Endothelial cell of umbilical vein (primary cell): ENCODE measurements at regions not wholly inside any gene's neighbourhood (a gene's known extent, or its start where the extent isn't known, plus 50 kb on each side); places are given as distances from the start of the nearest gene placed in this dataset.
A peak's percentile ranks its signal among the peaks of the same experiment; 100 is the strongest.

Experiments
- BruUV-seq: library from RNA; stranded (reverse); fragments of 400-500 nt; replicated peaks from 2 replicates; lab custom pipeline; 2021; lab: Mats Ljungman, UMichigan
- CTCF ChIA-PET: fragments of 300-600, 350-600 bp; sonication (Branson Sonifier 250); formaldehyde crosslinking; loops from one replicate; lab custom pipeline; 2021; ENCODE audit warnings: antibody characterized with exemption, inconsistent platforms; lab: Charles Lee
- POLR2A ChIA-PET: fragments of 300-600, 350-600 bp; sonication (Branson Sonifier 250); formaldehyde crosslinking; loops from one replicate; lab custom pipeline; 2021; ENCODE audit warnings: antibody characterized with exemption, inconsistent platforms; lab: Charles Lee
- DNase-seq: peaks from one replicate; pipeline ENCODE4 v3.0.0-alpha.2; 2011; ENCODE audit warnings: low read depth, low spot score
- FAIRE-seq: peaks from 2 replicates; lab custom pipeline; 2011; peaks lifted over from hg19 to GRCh38; lab: Jason Lieb, UNC
- H2AFZ ChIP-seq: 2 replicates; pipeline ENCODE4 v1.6.0; 2012; ENCODE audit warnings: low read depth, low read length, control low read depth, inconsistent platforms
- H3K27ac ChIP-seq: 2 replicates; pipeline ENCODE4 v1.5.1; 2011; ENCODE audit warnings: low read depth, mild to moderate bottlenecking, control low read depth, low read length, moderate library complexity; ENCODE audit not compliant: insufficient read depth
- H3K27me3 ChIP-seq, 2 experiments: 2 replicates each; pipeline versions ENCODE4 v1.6.0 to v1.6.1; 2011; ENCODE audit warnings: low read length in 2 of 2, mixed read lengths in 1 of 2; ENCODE audit not compliant: control insufficient read depth in 2 of 2, insufficient read depth in 2 of 2
- H3K36me3 ChIP-seq, 2 experiments: 2 replicates in 1 of 2; 3 replicates in 1 of 2; pipeline ENCODE4 v1.5.1; 2011; ENCODE audit warnings: low read length in 2 of 2, mild to moderate bottlenecking in 1 of 2, moderate library complexity in 1 of 2; ENCODE audit not compliant: control insufficient read depth in 2 of 2, insufficient read depth in 2 of 2; ENCODE audit errors: extremely low read depth in 1 of 2
- H3K4me1 ChIP-seq: 3 replicates; pipeline ENCODE4 v1.5.1; 2011; ENCODE audit warnings: mild to moderate bottlenecking, low read length; ENCODE audit not compliant: control insufficient read depth, insufficient read depth; ENCODE audit errors: extremely low read depth
- H3K4me2 ChIP-seq: 2 replicates; pipeline ENCODE4 v1.6.1; 2011; ENCODE audit warnings: low read length, control low read depth, mixed read lengths; ENCODE audit not compliant: insufficient read depth
- H3K4me3 ChIP-seq, 3 experiments: fragments of 200-600 bp in 1 of 3; sonication (generic), shearing (Covaris generic) in 1 of 3; replicated peaks in 1 of 3; 2 replicates each; pipeline ENCODE4 v1.5.1; 2011 to 2016; ENCODE audit warnings: control low read depth in 3 of 3, low read length in 3 of 3, mild to moderate bottlenecking in 2 of 3, inconsistent platforms in 1 of 3, low read depth in 1 of 3, moderate library complexity in 1 of 3; ENCODE audit not compliant: insufficient read depth in 1 of 3
- H3K79me2 ChIP-seq: 2 replicates; pipeline ENCODE4 v1.6.0; 2012; ENCODE audit warnings: low read length, inconsistent platforms; ENCODE audit not compliant: control insufficient read depth, insufficient read depth
- H3K9ac ChIP-seq: replicated peaks from 2 replicates; pipeline ENCODE3; 2011; ENCODE audit warnings: low read length, control low read depth; ENCODE audit not compliant: insufficient read depth; ENCODE audit errors: extremely low read depth
- H3K9me1 ChIP-seq: replicated peaks from 3 replicates; pipeline ENCODE4 v1.6.0; 2011; ENCODE audit warnings: mild to moderate bottlenecking, low read length; ENCODE audit not compliant: control insufficient read depth, insufficient read depth; ENCODE audit errors: extremely low read depth
- H3K9me3 ChIP-seq: replicated peaks from 2 replicates; pipeline ENCODE4 v1.5.1; 2012; ENCODE audit warnings: low read length, inconsistent platforms; ENCODE audit not compliant: control insufficient read depth, insufficient read depth
- H4K20me1 ChIP-seq: replicated peaks from 2 replicates; pipeline ENCODE3; 2011; ENCODE audit warnings: mild to moderate bottlenecking, low read length; ENCODE audit not compliant: control insufficient read depth, insufficient read depth; ENCODE audit errors: extremely low read depth
- CTCF ChIP-seq, 2 donors: IDR thresholded peaks; 1 replicate in 1 of 2; 2 replicates in 1 of 2; pipeline ENCODE4 v1.5.1; 2011; ENCODE audit warnings: low read length in 2 of 2, mild to moderate bottlenecking in 2 of 2, moderate library complexity in 2 of 2, control low read depth in 1 of 2, inconsistent platforms in 1 of 2, low read depth in 1 of 2; ENCODE audit not compliant: insufficient read depth in 1 of 2; ENCODE audit errors: extremely low read depth in 1 of 2
- EZH2 ChIP-seq: IDR thresholded peaks from 2 replicates; pipeline ENCODE4 v1.6.1; 2012; ENCODE audit warnings: borderline replicate concordance, low read depth, mild to moderate bottlenecking, moderate library complexity, low read length, inconsistent platforms; ENCODE audit not compliant: severe bottlenecking
- FOS ChIP-seq: IDR thresholded peaks from 2 replicates; pipeline ENCODE4 v1.6.1; 2011; ENCODE audit warnings: mild to moderate bottlenecking, low read length, moderate library complexity, borderline replicate concordance; ENCODE audit not compliant: insufficient read depth
- GATA2 ChIP-seq: IDR thresholded peaks from 2 replicates; pipeline ENCODE4 v1.7.0; 2011; ENCODE audit warnings: low read depth, mild to moderate bottlenecking, moderate library complexity, mixed read lengths, low read length; ENCODE audit not compliant: insufficient read length, insufficient read depth
- JUN ChIP-seq: IDR thresholded peaks from 2 replicates; pipeline ENCODE4 v1.6.1; 2011; ENCODE audit warnings: borderline replicate concordance, low read depth; ENCODE audit not compliant: insufficient read length, insufficient read depth
- MAX ChIP-seq: IDR thresholded peaks from 2 replicates; pipeline ENCODE4 v1.6.1; 2011; ENCODE audit not compliant: insufficient read depth, insufficient read length
- MYC ChIP-seq: IDR thresholded peaks from one replicate; pipeline ENCODE4 v1.6.1; 2011; ENCODE audit warnings: mild to moderate bottlenecking, low read depth, low read length
- POLR2A ChIP-seq: IDR thresholded peaks from 2 replicates; pipeline ENCODE4 v1.6.1; 2012; ENCODE audit warnings: low read depth, mild to moderate bottlenecking, control low read depth, low read length
- POLR2AphosphoS5 ChIP-seq: IDR thresholded peaks from 2 replicates; pipeline ENCODE4 v1.6.1; 2012; ENCODE audit warnings: low read depth, mild to moderate bottlenecking, control low read depth, low read length, moderate library complexity; ENCODE audit not compliant: insufficient read depth
- dilution Hi-C: fragments of 300-500 bp; cut with MboI; formaldehyde crosslinking; loops from one replicate; pipeline ENCODE4 v1.15.0; 2019; ENCODE audit warnings: low sequenced_read_pairs; ENCODE audit not compliant: extremely low pct_ligation_motif_present
- intact Hi-C: fragments of 100-400 bp; cut with micrococcal nuclease; formaldehyde crosslinking; loops from one replicate; pipeline ENCODE4 v1.10.0; 2022

GRCh38 chr1:68600049-68600661, 103.3 kb upstream of the DEPDC1 start:
- no TSS peak for BruUV-seq
- TF ChIP-seq JUN (no peak), CTCF (IDR thresholded peaks at IDR 0.05; ENCODE audit: extremely low read depth in 1 of 2, insufficient read depth in 1 of 2, low read depth in 1 of 2, low read length in 2 of 2) (peak; percentile 50), MAX (no peak)
- no peaks in the 10 kb centered on the region for H4K20me1 ChIP-seq
- H3K27ac ChIP-seq: no peak overlapping the region
- no peaks in the 10 kb centered on the region for H3K79me2 ChIP-seq
- H3K4me2 ChIP-seq: peak overlapping the region; percentile 47
- H3K9me3 ChIP-seq: no peaks in the 10 kb centered on the region
- no peaks in the 10 kb centered on the region for H3K4me1 ChIP-seq
- ChIA-PET CTCF (interaction anchor here (0.6 to 2.6 kb wide), 22 partner anchors 9 to 1908 kb away, joined by 3 to 67 read pairs (median 3); partner anchors contain the start of gene DEPDC1), POLR2A (no interaction called here)
- intact Hi-C loops (loop anchor here (1.0 kb wide), 1 partner anchor 1137 kb away; no protein-coding TSS in a partner anchor), dilution Hi-C loops (no loop called here)
- H3K27me3 ChIP-seq: peaks cover 0 to 3% of the 10 kb centered on the region in 2 experiments
- H2AFZ ChIP-seq: no peak overlapping the region
- no peak overlapping the region for H3K4me3 ChIP-seq
- DNase-seq (peak; percentile 21), FAIRE-seq (no peak)
- H3K36me3 ChIP-seq: no peaks in the 10 kb centered on the region
- H3K9me1 ChIP-seq: no peaks in the 10 kb centered on the region
- no peak overlapping the region for H3K9ac ChIP-seq

- BruUV-seq: no TSS peak
- Histone ChIP-seq H3K4me3 (no peak overlapping the region), H3K9me3 (no peaks in the 10 kb centered on the region), H3K36me3 (no peaks in the 10 kb centered on the region), H3K4me2 (no peak overlapping the region), H2AFZ (no peak overlapping the region), H3K79me2 (no peaks in the 10 kb centered on the region), H3K27ac (no peak overlapping the region), H3K27me3 (no peaks in the 10 kb centered on the region), H4K20me1 (no peaks in the 10 kb centered on the region), H3K9ac (no peak overlapping the region), H3K4me1 (no peaks in the 10 kb centered on the region), H3K9me1 (no peaks in the 10 kb centered on the region)
- TF ChIP-seq POLR2A (no peak), POLR2AphosphoS5 (no peak), JUN (no peak), FOS (no peak), CTCF (IDR thresholded peaks at IDR 0.05; ENCODE audit: extremely low read depth in 1 of 2, insufficient read depth in 1 of 2, low read depth in 1 of 2, low read length in 2 of 2) (no peak), EZH2 (no peak), MAX (no peak), MYC (no peak), GATA2 (no peak)
- ChIA-PET CTCF (no interaction called here), POLR2A (no interaction called here)
- FAIRE-seq (no peak), DNase-seq (no peak)
- intact Hi-C loops (no loop called here), dilution Hi-C loops (no loop called here)
Measured at GRCh38 chr1:68608289-68608688, 111.4 kb upstream of the DEPDC1 start.
